OCI-LY3 (cell line): ENCODE measurements at regions not wholly inside any gene's neighbourhood (a gene's known extent, or its start where the extent isn't known, plus 50 kb on each side); places are given as distances from the start of the nearest gene placed in this dataset.

Experiments
- CTCF ChIP-seq: fragments of 200-600, 300-600 bp; sonication (generic); IDR thresholded peaks from 2 replicates; pipeline ENCODE4 v1.5.1; 2014; ENCODE audit warnings: antibody characterized with exemption, low read length, low read depth
- EZH2phosphoT487 ChIP-seq: fragments of 200-600 bp; shearing (Covaris generic); IDR thresholded peaks from 2 replicates; pipeline ENCODE4 v1.6.1; 2018; ENCODE audit warnings: antibody characterized with exemption, mixed run types, low read depth

- TF ChIP-seq CTCF (no peak), EZH2phosphoT487 (no peak)
These were observed 54.0 kb upstream of the PLAC1 start for GRCh38 chrX:134712272-134712671.
